Mucosa of descending colon (tissue), 3 donors: ENCODE measurements at regions not wholly inside any gene's neighbourhood (a gene's known extent, or its start where the extent isn't known, plus 50 kb on each side); places are given as distances from the start of the nearest gene placed in this dataset.

Source experiments
- ATAC-seq: fragments of 200-7000 bp; cut with Tn5 transposase; one replicate; pipeline ENCODE4 v1.9.1; 2020; ENCODE audit warnings: mild to moderate bottlenecking, moderate library complexity
- DNase-seq, 3 donors: peaks; one replicate each; pipeline ENCODE4 v3.0.0-alpha.2; 2020
- H3K36me3 ChIP-seq: fragments of 200-600 bp; one replicate; pipeline ENCODE4 v1.8.0; 2021; ENCODE audit warnings: low read depth, mild to moderate bottlenecking
- H3K4me1 ChIP-seq: fragments of 200-600 bp; one replicate; pipeline ENCODE4 v1.8.0; 2021; ENCODE audit warnings: low read depth, mild to moderate bottlenecking
- H3K4me3 ChIP-seq: fragments of 200-600 bp; one replicate; pipeline ENCODE4 v1.8.0; 2021; ENCODE audit warnings: mild to moderate bottlenecking
- H3K9me3 ChIP-seq: fragments of 200-600 bp; one replicate; pipeline ENCODE4 v1.8.0; 2021; ENCODE audit warnings: mild to moderate bottlenecking
- intact Hi-C, 2 donors: fragments of 100-400 bp; cut with DNase I in 1 of 2; cut with micrococcal nuclease in 1 of 2; formaldehyde crosslinking; loops; one replicate each; pipeline versions ENCODE4 v1.11.0 to v1.11.1; 2022; cut with DNase I, micrococcal nuclease
- TF ChIP-seq, protein P1 (sequence below): fragments of 200-600 bp; IDR thresholded peaks from one replicate; pipeline ENCODE4 v1.8.0; 2022; ENCODE audit warnings: antibody characterized with exemption, mild to moderate bottlenecking
- donor health status: DM: no; HTN: no; CAD: no; lungs with moderate emphysema.
- donor health status: DM: no; HTN: no; CAD: no.
- donor health status: DM: no; HTN: yes; CAD: no.

DNA sequence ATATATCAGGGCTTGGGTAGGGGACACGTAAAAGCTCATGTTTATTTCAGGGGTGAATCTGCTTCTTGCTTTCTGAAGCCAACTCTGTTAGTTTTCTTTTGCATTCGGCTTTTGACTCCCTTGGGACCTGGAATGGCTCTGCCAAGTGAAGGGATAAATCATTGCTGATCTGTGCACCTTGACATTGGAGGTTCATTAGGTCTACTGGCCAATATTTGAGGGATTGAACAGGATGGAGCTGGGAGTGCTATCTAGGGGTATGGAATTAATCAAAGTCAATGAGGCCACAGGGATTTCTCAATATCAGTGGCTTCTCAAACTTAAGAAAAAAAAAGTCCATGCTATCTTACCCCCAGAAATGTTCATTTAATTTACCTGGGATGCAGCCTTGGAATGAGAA, 203.5 kb upstream of the RMST start:
- DNase-seq (no peak), ATAC-seq (no peak)
- Histone ChIP-seq H3K9me3 (no peaks in the 10 kb centered on the region), H3K4me1 (no peaks in the 10 kb centered on the region), H3K36me3 (no peaks in the 10 kb centered on the region), H3K4me3 (no peak overlapping the region)
- TF ChIP-seq, protein P1, sequence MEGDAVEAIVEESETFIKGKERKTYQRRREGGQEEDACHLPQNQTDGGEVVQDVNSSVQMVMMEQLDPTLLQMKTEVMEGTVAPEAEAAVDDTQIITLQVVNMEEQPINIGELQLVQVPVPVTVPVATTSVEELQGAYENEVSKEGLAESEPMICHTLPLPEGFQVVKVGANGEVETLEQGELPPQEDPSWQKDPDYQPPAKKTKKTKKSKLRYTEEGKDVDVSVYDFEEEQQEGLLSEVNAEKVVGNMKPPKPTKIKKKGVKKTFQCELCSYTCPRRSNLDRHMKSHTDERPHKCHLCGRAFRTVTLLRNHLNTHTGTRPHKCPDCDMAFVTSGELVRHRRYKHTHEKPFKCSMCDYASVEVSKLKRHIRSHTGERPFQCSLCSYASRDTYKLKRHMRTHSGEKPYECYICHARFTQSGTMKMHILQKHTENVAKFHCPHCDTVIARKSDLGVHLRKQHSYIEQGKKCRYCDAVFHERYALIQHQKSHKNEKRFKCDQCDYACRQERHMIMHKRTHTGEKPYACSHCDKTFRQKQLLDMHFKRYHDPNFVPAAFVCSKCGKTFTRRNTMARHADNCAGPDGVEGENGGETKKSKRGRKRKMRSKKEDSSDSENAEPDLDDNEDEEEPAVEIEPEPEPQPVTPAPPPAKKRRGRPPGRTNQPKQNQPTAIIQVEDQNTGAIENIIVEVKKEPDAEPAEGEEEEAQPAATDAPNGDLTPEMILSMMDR, result no peak
- intact Hi-C loops, result no loop called here

DNA sequence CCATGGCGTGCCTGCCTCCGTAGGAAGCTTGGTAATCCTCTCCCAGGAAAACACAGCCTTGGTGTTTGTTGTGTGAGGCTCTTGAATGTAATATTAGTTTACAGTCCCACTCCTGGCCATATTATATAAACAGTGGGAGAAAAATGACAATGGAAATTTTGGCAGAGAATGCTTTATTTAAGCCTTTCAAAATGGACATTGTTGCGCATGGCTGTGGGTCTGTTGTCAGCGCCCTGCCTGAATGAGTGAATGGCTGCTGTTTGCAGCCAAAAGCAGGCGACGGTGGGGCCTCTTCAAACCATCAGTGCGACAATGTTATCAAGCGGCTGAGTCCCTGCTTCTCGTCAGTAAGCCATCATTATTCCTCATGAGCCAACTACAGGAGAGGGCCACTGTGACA, 201.8 kb upstream of the RMST start:
- TF ChIP-seq, protein P1, result no peak
- Histone ChIP-seq H3K36me3 (no peaks in the 10 kb centered on the region), H3K9me3 (no peaks in the 10 kb centered on the region), H3K4me3 (no peak overlapping the region), H3K4me1 (no peaks in the 10 kb centered on the region)
- no peak for ATAC-seq
- intact Hi-C loops, result no loop called here
- DNase-seq, result no peak

DNA sequence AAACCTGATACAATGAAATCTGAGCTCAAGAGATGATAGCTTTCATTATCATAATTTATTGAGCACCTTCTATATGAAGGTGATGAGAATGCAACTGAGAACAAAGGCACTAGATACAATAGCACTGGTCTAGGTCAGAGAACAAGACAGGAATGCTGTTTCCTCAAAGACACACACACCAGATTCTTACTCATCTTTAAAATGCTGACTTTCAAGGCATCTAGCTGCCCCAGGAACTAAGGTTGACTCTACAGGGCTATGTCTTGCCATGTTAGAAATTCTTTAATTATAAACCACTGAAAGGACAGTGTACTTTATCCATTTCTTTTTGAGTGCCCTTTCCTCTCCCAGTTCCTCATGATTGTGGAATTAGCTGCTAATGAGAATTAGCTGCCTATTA, 195.4 kb upstream of the RMST start:
- DNase-seq (no peak), ATAC-seq (no peak)
- intact Hi-C loops, result no loop called here
- H3K36me3 ChIP-seq, result no peaks in the 10 kb centered on the region
- no peaks in the 10 kb centered on the region for H3K4me1 ChIP-seq
- H3K4me3 ChIP-seq, result no peak overlapping the region
- TF ChIP-seq, protein P1, result no peak
- peaks cover 6% of the 10 kb centered on the region for H3K9me3 ChIP-seq

DNA sequence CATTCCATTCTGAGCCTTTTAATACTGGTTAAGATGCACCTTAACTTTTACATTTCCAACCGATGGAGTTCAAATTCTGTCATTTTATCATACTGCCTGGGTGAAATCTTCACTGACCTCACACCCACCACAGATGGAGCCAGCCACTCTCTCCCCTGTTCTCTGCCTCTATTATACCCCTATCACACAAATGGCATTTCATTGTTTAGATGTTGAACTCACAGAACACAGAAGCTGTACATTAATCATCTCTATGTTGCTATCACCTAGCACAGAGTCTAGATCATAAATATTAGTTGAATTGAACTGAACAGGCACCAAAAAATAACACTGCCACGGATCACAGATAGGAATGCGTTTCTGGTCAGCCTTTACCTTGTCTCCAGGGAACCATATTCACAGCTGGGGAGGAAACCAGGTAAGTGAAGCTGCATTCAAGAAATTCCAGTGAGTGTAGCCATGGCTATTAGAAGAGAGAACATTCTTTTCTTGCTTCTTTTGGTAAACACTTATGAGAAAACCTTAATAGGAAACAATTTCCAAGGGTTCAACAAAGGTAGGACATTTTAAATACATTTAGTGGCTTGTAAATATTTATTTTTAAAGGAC, 194.9 kb upstream of the RMST start:
- no peak for ATAC-seq
- intact Hi-C loops, result no loop called here
- Histone ChIP-seq H3K9me3 (peaks cover 7% of the 10 kb centered on the region), H3K4me3 (no peak overlapping the region), H3K4me1 (no peaks in the 10 kb centered on the region), H3K36me3 (no peaks in the 10 kb centered on the region)
- TF ChIP-seq, protein P1, result no peak
- no peak for DNase-seq

DNA sequence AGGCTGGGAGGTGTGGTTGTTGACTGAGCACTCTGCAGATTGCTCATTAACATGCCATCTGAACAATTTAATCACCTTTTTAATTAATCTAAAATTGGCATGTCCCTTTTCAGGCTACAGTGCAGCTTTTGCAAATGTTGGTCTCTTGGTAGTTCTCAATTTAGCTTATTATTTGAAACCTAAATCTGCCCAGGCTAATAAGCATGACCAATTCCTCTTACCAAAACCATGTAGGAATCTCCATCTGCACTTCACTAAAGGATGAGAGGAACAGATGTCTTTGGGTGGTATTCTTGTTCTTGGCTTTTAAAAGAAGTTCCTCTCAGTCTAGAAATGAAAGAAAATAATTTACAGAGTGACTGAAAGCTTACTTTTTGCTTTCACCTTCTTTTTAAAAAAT, 190.1 kb upstream of the RMST start:
- Histone ChIP-seq H3K36me3 (no peaks in the 10 kb centered on the region), H3K4me3 (no peak overlapping the region), H3K4me1 (no peaks in the 10 kb centered on the region), H3K9me3 (peaks cover 7% of the 10 kb centered on the region)
- ATAC-seq (no peak), DNase-seq (no peak)
- TF ChIP-seq, protein P1, result no peak
- intact Hi-C loops, result no loop called here

- H3K9me3 ChIP-seq, result peaks cover 7% of the 10 kb centered on the region
- TF ChIP-seq, protein P1, result no peak
- no peaks in the 10 kb centered on the region for H3K4me1 ChIP-seq
- DNase-seq (no peak), ATAC-seq (no peak)
- no peaks in the 10 kb centered on the region for H3K36me3 ChIP-seq
- no peak overlapping the region for H3K4me3 ChIP-seq
- intact Hi-C loops, result no loop called here
These were observed 188.2 kb upstream of the RMST start for GRCh38 chr12:97274386-97274785.
